ENCODE measurements at regions not wholly inside any gene's neighbourhood (a gene's known extent, or its start where the extent isn't known, plus 50 kb on each side); places are given as distances from the start of the nearest gene placed in this dataset.

DNA sequence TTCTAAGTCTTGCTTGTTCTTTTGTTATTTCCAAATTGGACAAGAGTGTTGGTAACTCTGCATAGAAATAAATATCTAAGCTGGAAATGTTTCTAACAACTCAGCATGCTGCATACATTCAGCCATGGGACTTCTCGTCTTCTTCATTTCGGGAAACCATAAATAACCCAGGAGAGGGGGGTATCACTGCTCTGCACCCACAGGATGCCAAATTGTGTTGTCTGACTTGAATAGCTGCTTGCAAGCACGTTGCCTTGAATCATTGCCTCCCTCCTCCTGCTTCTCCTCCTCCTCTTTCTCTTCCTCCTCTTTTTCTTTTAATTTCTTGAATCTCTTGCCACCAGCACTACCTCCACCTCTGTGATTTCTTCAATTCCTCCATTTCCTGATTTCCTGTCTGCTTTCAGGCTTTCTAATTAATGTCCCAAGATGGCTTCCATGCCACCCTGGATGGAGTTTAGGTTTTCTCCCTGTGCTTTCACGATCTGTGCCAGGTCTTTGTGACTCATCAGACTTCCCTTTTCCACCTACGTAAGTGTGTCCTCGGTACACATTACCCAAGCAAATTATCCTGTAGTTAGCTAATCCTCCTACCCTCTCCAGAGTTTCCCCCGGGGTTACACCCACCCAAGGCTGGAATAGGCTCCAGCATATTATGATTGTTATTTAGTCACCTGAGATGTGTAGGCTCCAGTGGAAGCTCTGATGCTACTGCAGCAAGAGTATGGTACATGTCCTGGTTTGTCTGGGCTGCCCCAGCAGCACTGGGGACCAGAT lies 122.6 kb upstream of the VCX3B start:
- Histone ChIP-seq H3K4me1 (no peaks in the 10 kb centered on the region), H3K27me3 (no peaks in the 10 kb centered on the region), H3K4me3 (no peak overlapping the region), H3K36me3 (no peaks in the 10 kb centered on the region), H3K9me3 (no peaks in the 10 kb centered on the region), H3K27ac (no peak overlapping the region)
- no peak for DNase-seq (ENCODE audit: low spot score in 2 of 2)
- TF ChIP-seq EP300 (IDR thresholded peaks at IDR 0.05) (no peak), POLR2A (IDR thresholded peaks at IDR 0.05) (no peak)
- TF ChIP-seq, protein P1, sequence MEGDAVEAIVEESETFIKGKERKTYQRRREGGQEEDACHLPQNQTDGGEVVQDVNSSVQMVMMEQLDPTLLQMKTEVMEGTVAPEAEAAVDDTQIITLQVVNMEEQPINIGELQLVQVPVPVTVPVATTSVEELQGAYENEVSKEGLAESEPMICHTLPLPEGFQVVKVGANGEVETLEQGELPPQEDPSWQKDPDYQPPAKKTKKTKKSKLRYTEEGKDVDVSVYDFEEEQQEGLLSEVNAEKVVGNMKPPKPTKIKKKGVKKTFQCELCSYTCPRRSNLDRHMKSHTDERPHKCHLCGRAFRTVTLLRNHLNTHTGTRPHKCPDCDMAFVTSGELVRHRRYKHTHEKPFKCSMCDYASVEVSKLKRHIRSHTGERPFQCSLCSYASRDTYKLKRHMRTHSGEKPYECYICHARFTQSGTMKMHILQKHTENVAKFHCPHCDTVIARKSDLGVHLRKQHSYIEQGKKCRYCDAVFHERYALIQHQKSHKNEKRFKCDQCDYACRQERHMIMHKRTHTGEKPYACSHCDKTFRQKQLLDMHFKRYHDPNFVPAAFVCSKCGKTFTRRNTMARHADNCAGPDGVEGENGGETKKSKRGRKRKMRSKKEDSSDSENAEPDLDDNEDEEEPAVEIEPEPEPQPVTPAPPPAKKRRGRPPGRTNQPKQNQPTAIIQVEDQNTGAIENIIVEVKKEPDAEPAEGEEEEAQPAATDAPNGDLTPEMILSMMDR (IDR thresholded peaks at IDR 0.05), result no peak
- WGBS, 2 donors, result 50 to 76% methylated on average over 7 of the region's 7 CpGs

DNA sequence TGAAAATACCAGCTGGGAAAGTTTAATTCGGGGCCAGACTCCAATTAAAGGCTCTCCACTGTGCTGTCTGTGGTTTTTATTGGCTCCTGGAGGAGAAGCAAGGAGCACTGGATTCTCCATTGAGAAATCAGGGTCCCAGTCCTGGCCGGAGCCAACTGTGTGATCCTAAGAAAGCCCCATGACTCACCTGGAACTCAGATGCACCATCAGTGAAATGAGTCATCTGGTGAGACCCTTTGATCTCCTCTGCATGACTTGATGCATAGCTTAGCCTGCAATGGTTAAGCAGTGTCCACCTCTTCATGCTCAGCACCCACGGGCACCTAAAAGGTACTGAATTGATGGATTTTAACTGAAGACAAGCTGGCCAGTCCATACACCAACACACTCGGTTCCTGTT lies 119.2 kb upstream of the VCX3B start:
- 76 to 83% methylated on average over 2 to 4 of the region's 4 CpGs for WGBS, 2 donors
- TF ChIP-seq, protein P1 (IDR thresholded peaks at IDR 0.05), result no peak
- TF ChIP-seq POLR2A (IDR thresholded peaks at IDR 0.05) (no peak), EP300 (IDR thresholded peaks at IDR 0.05) (no peak)

GRCh38 chrX:8346060-8346459 lies 118.6 kb upstream of the VCX3B start:
- TF ChIP-seq, protein P1 (IDR thresholded peaks at IDR 0.05), result no peak
- TF ChIP-seq POLR2A (IDR thresholded peaks at IDR 0.05), result no peak
- no peak for TF ChIP-seq EP300 (IDR thresholded peaks at IDR 0.05)
- Histone ChIP-seq H3K36me3 (no peaks in the 10 kb centered on the region), H3K4me1 (no peaks in the 10 kb centered on the region), H3K9me3 (no peaks in the 10 kb centered on the region), H3K27ac (no peak overlapping the region), H3K4me3 (no peak overlapping the region), H3K27me3 (no peaks in the 10 kb centered on the region)
- no peak for DNase-seq (ENCODE audit: low spot score in 2 of 2)
- 100% methylated on average over 1 of the region's 1 CpG for WGBS, 2 donors

More for the DNA sequence above, 119.2 kb upstream of the VCX3B start:
- Histone ChIP-seq H3K27me3 (no peaks in the 10 kb centered on the region), H3K27ac (no peak overlapping the region), H3K4me3 (no peak overlapping the region), H3K9me3 (no peaks in the 10 kb centered on the region), H3K4me1 (no peaks in the 10 kb centered on the region), H3K36me3 (no peaks in the 10 kb centered on the region)
- no peak for DNase-seq (ENCODE audit: low spot score in 2 of 2)

DNA sequence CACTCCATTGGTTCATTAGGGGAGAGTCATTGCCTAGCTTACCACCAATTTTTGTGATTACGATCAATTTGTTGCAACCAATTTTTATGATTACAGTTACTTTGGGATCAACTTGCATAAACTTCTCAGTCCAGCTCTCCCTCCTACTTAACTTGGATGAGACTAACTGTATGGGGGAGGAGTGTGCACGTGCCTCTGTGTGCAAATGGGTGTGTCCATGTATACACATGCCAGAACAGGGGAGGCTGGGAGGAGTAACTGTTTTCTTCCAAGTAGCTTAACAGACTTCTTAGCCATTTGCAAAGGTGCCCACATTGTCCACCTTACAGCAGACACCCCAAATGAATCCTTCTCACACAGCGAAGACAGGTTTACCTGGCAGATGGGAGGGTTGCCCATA lies 117.7 kb upstream of the VCX3B start:
- WGBS, 2 donors, result 81 to 83% methylated on average over 3 of the region's 3 CpGs

More for the DNA sequence above, 117.7 kb upstream of the VCX3B start:
- H3K27ac ChIP-seq, result no peak overlapping the region
- TF ChIP-seq POLR2A (IDR thresholded peaks at IDR 0.05) (no peak), EP300 (IDR thresholded peaks at IDR 0.05) (no peak)
- TF ChIP-seq, protein P1 (IDR thresholded peaks at IDR 0.05), result no peak
- no peaks in the 10 kb centered on the region for H3K36me3 ChIP-seq
- H3K27me3 ChIP-seq, result no peaks in the 10 kb centered on the region
- no peaks in the 10 kb centered on the region for H3K4me1 ChIP-seq
- no peaks in the 10 kb centered on the region for H3K9me3 ChIP-seq
- no peak overlapping the region for H3K4me3 ChIP-seq
- DNase-seq (ENCODE audit: low spot score in 2 of 2), result no peak
